ENCODE measurements at regions not wholly inside any gene's neighbourhood (a gene's known extent, or its start where the extent isn't known, plus 50 kb on each side); places are given as distances from the start of the nearest gene placed in this dataset.

DNA sequence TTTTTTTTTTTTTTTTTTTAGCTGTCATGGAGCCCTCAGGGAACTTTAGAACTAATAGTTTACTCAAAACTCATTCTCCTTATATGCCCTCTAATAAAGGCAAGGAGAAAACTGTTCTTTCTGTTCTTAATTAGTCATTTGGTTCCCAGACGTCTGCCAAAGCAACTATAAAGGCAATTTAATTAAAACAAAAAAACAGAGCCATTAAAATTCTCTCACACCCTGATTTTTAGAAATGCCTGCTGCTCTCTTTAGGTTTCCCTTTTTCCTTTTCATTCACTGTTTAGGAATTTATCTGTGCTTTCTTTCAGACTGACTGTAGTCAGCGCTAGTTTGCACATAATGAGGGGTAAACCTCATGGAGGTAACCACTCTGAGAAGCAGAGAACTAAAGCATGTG lies 463.6 kb upstream of the THRB start:
- TF ChIP-seq, protein P1, sequence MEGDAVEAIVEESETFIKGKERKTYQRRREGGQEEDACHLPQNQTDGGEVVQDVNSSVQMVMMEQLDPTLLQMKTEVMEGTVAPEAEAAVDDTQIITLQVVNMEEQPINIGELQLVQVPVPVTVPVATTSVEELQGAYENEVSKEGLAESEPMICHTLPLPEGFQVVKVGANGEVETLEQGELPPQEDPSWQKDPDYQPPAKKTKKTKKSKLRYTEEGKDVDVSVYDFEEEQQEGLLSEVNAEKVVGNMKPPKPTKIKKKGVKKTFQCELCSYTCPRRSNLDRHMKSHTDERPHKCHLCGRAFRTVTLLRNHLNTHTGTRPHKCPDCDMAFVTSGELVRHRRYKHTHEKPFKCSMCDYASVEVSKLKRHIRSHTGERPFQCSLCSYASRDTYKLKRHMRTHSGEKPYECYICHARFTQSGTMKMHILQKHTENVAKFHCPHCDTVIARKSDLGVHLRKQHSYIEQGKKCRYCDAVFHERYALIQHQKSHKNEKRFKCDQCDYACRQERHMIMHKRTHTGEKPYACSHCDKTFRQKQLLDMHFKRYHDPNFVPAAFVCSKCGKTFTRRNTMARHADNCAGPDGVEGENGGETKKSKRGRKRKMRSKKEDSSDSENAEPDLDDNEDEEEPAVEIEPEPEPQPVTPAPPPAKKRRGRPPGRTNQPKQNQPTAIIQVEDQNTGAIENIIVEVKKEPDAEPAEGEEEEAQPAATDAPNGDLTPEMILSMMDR (IDR thresholded peaks at IDR 0.05): no peak
- TF ChIP-seq POLR2A (IDR thresholded peaks at IDR 0.05): no peak
